Gastrocnemius medialis (tissue), 4 donors: ENCODE measurements at regions not wholly inside any gene's neighbourhood (a gene's known extent, or its start where the extent isn't known, plus 50 kb on each side); places are given as distances from the start of the nearest gene placed in this dataset.

Source experiments
- ATAC-seq, 2 donors: fragments of 150-250 bp; one replicate each; pipeline ENCODE4 v1.9.1; 2016
- DNase-seq, 2 donors: peaks; one replicate each; pipeline ENCODE4 v3.0.0-alpha.2; 2019
- H3K27ac ChIP-seq, 4 donors: fragments of 200-600 bp; sonication (generic); 1 replicate in 1 of 4; 2 replicates in 3 of 4; pipeline ENCODE4 v1.5.1; 2016 to 2018; ENCODE audit warnings: mild to moderate bottlenecking in 2 of 4, moderate library complexity in 1 of 4
- H3K27me3 ChIP-seq, 3 donors: fragments of 200-600 bp; sonication (generic) in 2 of 3; 1 replicate in 1 of 3; 2 replicates in 2 of 3; pipeline versions ENCODE4 v1.5.1 to v1.6.0; 2016 to 2019; ENCODE audit warnings: mild to moderate bottlenecking in 1 of 3, moderate library complexity in 1 of 3
- H3K36me3 ChIP-seq, 2 donors: fragments of 200-600 bp; sonication (generic) in 1 of 2; one replicate each; pipeline ENCODE4 v1.5.1; 2017 to 2018
- H3K4me1 ChIP-seq, 2 donors: fragments of 200-600 bp; sonication (generic) in 1 of 2; one replicate each; pipeline ENCODE4 v1.5.1; 2016 to 2017; ENCODE audit warnings: mild to moderate bottlenecking in 2 of 2
- H3K4me3 ChIP-seq, 4 donors: fragments of 200-600 bp; sonication (generic) in 3 of 4; 1 replicate in 1 of 4; 2 replicates in 3 of 4; pipeline ENCODE4 v1.5.1; 2016 to 2019; ENCODE audit warnings: mild to moderate bottlenecking in 2 of 4
- H3K9me3 ChIP-seq, 3 donors: fragments of 200-600 bp; sonication (generic) in 2 of 3; 1 replicate in 1 of 3; 2 replicates in 2 of 3; pipeline ENCODE4 v1.5.1; 2016 to 2019
- POLR2A ChIP-seq, 2 donors: fragments of 450-650 bp; IDR thresholded peaks; one replicate each; pipeline ENCODE4 v1.6.1; 2017; ENCODE audit warnings: antibody characterized with exemption in 2 of 2, mild to moderate bottlenecking in 2 of 2, moderate library complexity in 2 of 2
- in situ Hi-C, 4 donors: fragments of 200-750 bp; cut with MboI; loops; one replicate each; pipeline versions ENCODE4 v1.15.0 to v1.8.0; 2017; ENCODE audit warnings: low sequenced_read_pairs in 4 of 4
- intact Hi-C: fragments of 100-400 bp; cut with DNase I; formaldehyde crosslinking; loops from one replicate; pipeline ENCODE4 v1.15.1; 2023; ENCODE audit warnings: low total_unique reads
- TF ChIP-seq, protein P1 (sequence below), 5 experiments: fragments of 450-650 bp in 3 of 5; fragments of 200-600 bp in 2 of 5; sonication (generic) in 2 of 5; IDR thresholded peaks in 4 of 5; conservative IDR thresholded peaks in 1 of 5; 1 replicate in 4 of 5; 2 replicates in 1 of 5; pipeline ENCODE4 v1.5.1; 2016 to 2019; ENCODE audit warnings: antibody characterized with exemption in 5 of 5, mild to moderate bottlenecking in 3 of 5, moderate library complexity in 3 of 5

DNA sequence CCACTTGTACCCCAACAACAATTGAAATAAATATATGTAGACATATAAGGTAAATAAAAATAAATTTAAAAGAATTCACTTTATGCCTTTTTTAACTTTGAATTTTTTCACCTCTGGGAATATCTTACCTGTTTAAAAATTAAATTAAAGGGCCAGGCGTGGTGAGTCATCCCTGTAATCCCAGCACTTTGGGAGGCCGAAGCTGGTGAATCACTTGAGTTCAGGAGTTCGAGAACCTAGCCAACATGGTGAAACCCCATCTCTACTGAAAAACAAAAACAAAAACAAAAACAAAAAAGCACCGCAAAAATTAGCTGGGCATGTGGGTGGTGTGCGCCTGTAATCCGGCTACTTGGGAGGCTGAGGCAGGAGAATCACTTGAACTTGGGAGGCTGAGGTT lies 164.8 kb downstream of the AASDH start:
- intact Hi-C loops (no loop called here), in situ Hi-C loops (no loop called here)
- Histone ChIP-seq H3K4me1 (no peaks in the 10 kb centered on the region), H3K36me3 (no peaks in the 10 kb centered on the region), H3K27me3 (no peaks in the 10 kb centered on the region), H3K4me3 (no peak overlapping the region), H3K9me3 (no peaks in the 10 kb centered on the region), H3K27ac (no peak overlapping the region)
- no peak for ATAC-seq
- TF ChIP-seq, protein P1, sequence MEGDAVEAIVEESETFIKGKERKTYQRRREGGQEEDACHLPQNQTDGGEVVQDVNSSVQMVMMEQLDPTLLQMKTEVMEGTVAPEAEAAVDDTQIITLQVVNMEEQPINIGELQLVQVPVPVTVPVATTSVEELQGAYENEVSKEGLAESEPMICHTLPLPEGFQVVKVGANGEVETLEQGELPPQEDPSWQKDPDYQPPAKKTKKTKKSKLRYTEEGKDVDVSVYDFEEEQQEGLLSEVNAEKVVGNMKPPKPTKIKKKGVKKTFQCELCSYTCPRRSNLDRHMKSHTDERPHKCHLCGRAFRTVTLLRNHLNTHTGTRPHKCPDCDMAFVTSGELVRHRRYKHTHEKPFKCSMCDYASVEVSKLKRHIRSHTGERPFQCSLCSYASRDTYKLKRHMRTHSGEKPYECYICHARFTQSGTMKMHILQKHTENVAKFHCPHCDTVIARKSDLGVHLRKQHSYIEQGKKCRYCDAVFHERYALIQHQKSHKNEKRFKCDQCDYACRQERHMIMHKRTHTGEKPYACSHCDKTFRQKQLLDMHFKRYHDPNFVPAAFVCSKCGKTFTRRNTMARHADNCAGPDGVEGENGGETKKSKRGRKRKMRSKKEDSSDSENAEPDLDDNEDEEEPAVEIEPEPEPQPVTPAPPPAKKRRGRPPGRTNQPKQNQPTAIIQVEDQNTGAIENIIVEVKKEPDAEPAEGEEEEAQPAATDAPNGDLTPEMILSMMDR (IDR thresholded peaks at IDR 0.05 in 4 of 5, conservative IDR thresholded peaks at IDR 0.05 in 1 of 5) = no peak
- no peak for TF ChIP-seq POLR2A (IDR thresholded peaks at IDR 0.05)
- DNase-seq = no peak

DNA sequence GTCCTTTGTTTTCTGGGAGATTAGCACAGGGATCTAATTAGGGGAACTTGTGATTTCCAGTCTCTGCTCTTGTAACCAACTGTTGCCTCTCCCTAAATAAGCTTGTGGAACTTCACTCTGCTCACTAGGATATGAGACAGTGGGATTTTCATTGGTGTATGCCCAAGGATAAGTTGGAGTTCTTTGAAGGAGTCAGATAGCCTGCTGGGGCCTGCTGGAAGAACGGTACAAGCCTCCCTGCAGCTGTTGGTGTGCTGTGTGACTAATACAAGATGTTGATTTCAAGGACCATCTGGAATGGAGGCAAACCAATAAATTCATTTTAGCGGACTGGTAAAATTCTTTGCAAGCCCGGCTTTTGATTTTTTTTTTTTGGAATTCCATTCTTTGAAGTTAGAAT lies 167.0 kb downstream of the AASDH start:
- ATAC-seq (no peak), DNase-seq (no peak)
- H3K4me3 ChIP-seq = no peak overlapping the region
- H3K36me3 ChIP-seq = no peaks in the 10 kb centered on the region
- TF ChIP-seq POLR2A (IDR thresholded peaks at IDR 0.05) = no peak
- TF ChIP-seq, protein P1 (IDR thresholded peaks at IDR 0.05 in 4 of 5, conservative IDR thresholded peaks at IDR 0.05 in 1 of 5) = no peak
- in situ Hi-C loops (no loop called here), intact Hi-C loops (no loop called here)
- no peaks in the 10 kb centered on the region for H3K9me3 ChIP-seq
- H3K27ac ChIP-seq = no peak overlapping the region
- H3K4me1 ChIP-seq = no peaks in the 10 kb centered on the region
- H3K27me3 ChIP-seq = no peaks in the 10 kb centered on the region

DNA sequence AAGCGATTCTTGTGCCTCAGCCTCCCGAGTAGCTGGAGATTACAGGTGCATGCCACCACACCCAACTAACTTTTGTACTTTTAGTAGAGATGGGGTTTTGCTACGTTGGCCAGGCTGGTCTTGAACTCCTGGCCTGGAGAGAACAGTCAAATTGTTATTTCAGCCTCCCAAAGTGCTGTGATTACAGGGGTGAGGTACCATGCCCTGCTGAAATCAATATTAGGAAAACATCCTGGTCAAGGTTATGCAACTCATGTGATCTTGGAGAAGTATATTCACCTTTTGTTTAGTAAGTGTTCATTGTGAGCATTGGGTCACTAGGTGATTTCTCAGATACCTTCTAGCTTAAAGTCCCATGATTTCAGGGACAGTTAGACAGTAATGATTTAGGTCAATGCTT lies 167.8 kb downstream of the AASDH start:
- in situ Hi-C loops = no loop called here
- intact Hi-C loops = no loop called here
- no peak for ATAC-seq

DNA sequence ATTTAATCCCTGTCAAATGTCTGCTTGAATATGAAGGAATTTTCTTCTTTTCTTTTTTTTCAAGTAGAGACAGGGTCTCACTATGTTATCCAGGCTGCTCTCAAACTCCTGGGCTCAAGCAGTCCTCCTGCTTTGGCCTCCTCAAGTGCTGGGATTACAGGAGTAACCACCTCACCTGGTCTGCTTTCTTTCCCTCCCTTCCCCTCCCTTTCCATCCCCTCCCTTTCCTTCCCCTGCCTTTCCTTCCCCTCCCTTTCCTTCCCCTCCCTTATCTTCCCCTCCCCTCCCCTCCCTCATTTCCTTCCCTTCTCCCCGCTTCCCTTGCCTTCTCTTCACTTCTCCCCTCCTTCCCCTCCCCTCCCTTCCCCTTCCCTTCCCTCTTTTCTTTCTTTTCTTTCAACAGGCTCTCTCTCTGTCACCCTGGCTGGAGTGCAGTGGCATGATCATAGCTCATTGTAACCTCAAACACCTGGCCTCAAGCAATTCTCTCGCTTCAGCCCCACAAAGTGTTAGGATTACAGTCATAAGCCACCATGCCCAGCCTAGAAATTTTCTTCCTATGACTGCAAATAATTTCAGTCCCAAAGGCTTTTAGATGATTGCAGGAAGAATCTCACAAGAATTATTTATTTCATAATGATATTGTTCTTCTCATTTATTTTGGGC lies 168.9 kb downstream of the AASDH start:
- in situ Hi-C loops (no loop called here), intact Hi-C loops (no loop called here)
- Histone ChIP-seq H3K27me3 (no peaks in the 10 kb centered on the region), H3K9me3 (no peaks in the 10 kb centered on the region), H3K4me3 (no peak overlapping the region), H3K4me1 (no peaks in the 10 kb centered on the region), H3K27ac (no peak overlapping the region), H3K36me3 (no peaks in the 10 kb centered on the region)
- ATAC-seq (no peak), DNase-seq (no peak)
- TF ChIP-seq, protein P1 (IDR thresholded peaks at IDR 0.05 in 4 of 5, conservative IDR thresholded peaks at IDR 0.05 in 1 of 5) = no peak
- no peak for TF ChIP-seq POLR2A (IDR thresholded peaks at IDR 0.05)

More for the DNA sequence above, 167.8 kb downstream of the AASDH start:
- Histone ChIP-seq H3K4me3 (no peak overlapping the region), H3K36me3 (no peaks in the 10 kb centered on the region), H3K27me3 (no peaks in the 10 kb centered on the region), H3K9me3 (no peaks in the 10 kb centered on the region), H3K27ac (no peak overlapping the region), H3K4me1 (no peaks in the 10 kb centered on the region)
- TF ChIP-seq, protein P1 (IDR thresholded peaks at IDR 0.05 in 4 of 5, conservative IDR thresholded peaks at IDR 0.05 in 1 of 5) = no peak
- no peak for TF ChIP-seq POLR2A (IDR thresholded peaks at IDR 0.05)
- DNase-seq = no peak
